NT2/D1 (cell line): ENCODE measurements at regions not wholly inside any gene's neighbourhood (a gene's known extent, or its start where the extent isn't known, plus 50 kb on each side); places are given as distances from the start of the nearest gene placed in this dataset.

Source experiments
- SUZ12 ChIP-seq: IDR thresholded peaks from 2 replicates; pipeline ENCODE4 v1.6.1; 2011; ENCODE audit not compliant: insufficient read length, insufficient read depth; ENCODE audit errors: extremely low read depth
- YY1 ChIP-seq: IDR thresholded peaks from 2 replicates; pipeline ENCODE4 v1.6.1; 2011; ENCODE audit not compliant: insufficient read length, insufficient read depth
- ZNF274 ChIP-seq: IDR thresholded peaks from 2 replicates; pipeline ENCODE4 v1.6.1; 2011; ENCODE audit warnings: mild to moderate bottlenecking, low read depth, low read length

DNA sequence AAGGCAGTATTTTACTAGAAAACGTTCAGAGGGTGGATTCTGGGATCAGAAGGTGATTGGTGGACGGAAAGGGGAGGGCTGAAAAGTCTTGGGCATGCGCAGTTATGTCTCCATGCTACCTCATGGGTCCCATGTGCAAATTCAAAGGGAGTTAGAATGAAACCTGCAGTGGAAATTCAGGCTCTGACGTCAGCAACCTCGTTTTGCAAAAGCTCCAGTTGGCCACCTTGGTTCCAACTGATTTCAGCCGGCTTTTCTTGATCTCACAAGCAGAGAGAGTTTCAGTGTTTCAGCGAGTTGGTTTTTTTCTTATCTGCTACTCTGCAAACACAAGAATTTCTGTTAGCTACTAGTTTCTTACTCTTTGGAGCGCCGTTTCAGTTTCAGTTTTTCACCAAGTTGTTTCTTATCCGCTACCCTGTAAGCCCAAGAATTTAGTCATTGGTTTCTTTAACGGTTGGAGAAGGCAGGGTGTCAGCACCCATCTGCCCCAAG, 69.8 kb upstream of the PGBD5 start:
- TF ChIP-seq YY1 (no peak), ZNF274 (no peak), SUZ12 (no peak)
